ENCODE measurements at regions not wholly inside any gene's neighbourhood (a gene's known extent, or its start where the extent isn't known, plus 50 kb on each side); places are given as distances from the start of the nearest gene placed in this dataset.
A peak's percentile ranks its signal among the peaks of the same experiment; 100 is the strongest.

- peak; percentile 73 for TF ChIP-seq ZNF600 (tag by site-specific recombination; IDR thresholded peaks at IDR 0.05)
- TF ChIP-seq PRDM2 (tag by site-specific recombination; IDR thresholded peaks at IDR 0.05; ENCODE audit: borderline replicate concordance) = no peak
- TF ChIP-seq ZNF660 (tag by site-specific recombination; IDR thresholded peaks at IDR 0.05) = no peak
- no peak for TF ChIP-seq ATF2 (tag by site-specific recombination; IDR thresholded peaks at IDR 0.05; ENCODE audit: low read depth)
- no peak for TF ChIP-seq KLF17 (tag by site-specific recombination; IDR thresholded peaks at IDR 0.05)
- TF ChIP-seq ZNF664 (tag by site-specific recombination; IDR thresholded peaks at IDR 0.05) = no peak
- TF ChIP-seq ZNF488 (tag by site-specific recombination; IDR thresholded peaks at IDR 0.05) = no peak
- TF ChIP-seq ZNF654 (tag by site-specific recombination; IDR thresholded peaks at IDR 0.05; ENCODE audit: low read depth) = no peak
- TF ChIP-seq SP2 (tag by site-specific recombination; IDR thresholded peaks at IDR 0.05) = no peak
- TF ChIP-seq ZBTB21 (tag by site-specific recombination; IDR thresholded peaks at IDR 0.05) = no peak
- TF ChIP-seq ZNF148 (tag by site-specific recombination; IDR thresholded peaks at IDR 0.05; ENCODE audit: borderline replicate concordance) = no peak
- TF ChIP-seq ZNF391 (tag by site-specific recombination; IDR thresholded peaks at IDR 0.05; ENCODE audit: borderline replicate concordance, low read depth) = no peak
- TF ChIP-seq ZNF792 (tag by site-specific recombination; IDR thresholded peaks at IDR 0.05) = no peak
- TF ChIP-seq RBAK (tag by site-specific recombination; IDR thresholded peaks at IDR 0.05) = no peak
- no peak for TF ChIP-seq HIC1 (tag by site-specific recombination; IDR thresholded peaks at IDR 0.05)
Observed at GRCh38 chr6:71412559-71413140, 124.0 kb downstream of the OGFRL1 start (continued).
